AG09319 (cell line): ENCODE measurements at regions not wholly inside any gene's neighbourhood (a gene's known extent, or its start where the extent isn't known, plus 50 kb on each side); places are given as distances from the start of the nearest gene placed in this dataset.

Experiments
- DNase-seq: peaks from one replicate; pipeline ENCODE4 v3.0.0-alpha.2; 2010; ENCODE audit warnings: low read depth; ENCODE audit errors: extremely low read depth
- CTCF ChIP-seq: IDR thresholded peaks from 2 replicates; pipeline ENCODE4 v1.5.1; 2011; ENCODE audit warnings: low read depth, mild to moderate bottlenecking, inconsistent platforms, low read length, moderate library complexity

- DNase-seq = no peak
- TF ChIP-seq CTCF = no peak
These were observed 64.6 kb upstream of the PTPRJ start for GRCh38 chr11:47915783-47916182.

GRCh38 chr11:47915374-47915773 is 65.0 kb upstream of the PTPRJ start:
- TF ChIP-seq CTCF = no peak
- DNase-seq = no peak

- TF ChIP-seq CTCF = no peak
- DNase-seq = no peak
These were observed 65.6 kb upstream of the PTPRJ start for GRCh38 chr11:47914743-47915142.

- no peak for DNase-seq
These were observed 65.5 kb upstream of the NUP160 start for GRCh38 chr11:47913529-47914244.

GRCh38 chr11:47912843-47913437 is 64.8 kb upstream of the NUP160 start:
- no peak for DNase-seq
- TF ChIP-seq CTCF = no peak

More at GRCh38 chr11:47913529-47914244, 65.5 kb upstream of the NUP160 start:
- TF ChIP-seq CTCF = no peak

- no peak for TF ChIP-seq CTCF
- DNase-seq = no peak
These were observed 63.0 kb upstream of the NUP160 start for GRCh38 chr11:47911149-47911548.

GRCh38 chr11:47908198-47908597 is 60.0 kb upstream of the NUP160 start:
- no peak for TF ChIP-seq CTCF

More at GRCh38 chr11:47908198-47908597, 60.0 kb upstream of the NUP160 start:
- no peak for DNase-seq
